Panc1 (cell line): ENCODE measurements at regions not wholly inside any gene's neighbourhood (a gene's known extent, or its start where the extent isn't known, plus 50 kb on each side); places are given as distances from the start of the nearest gene placed in this dataset.

Experiments used
- CTCF ChIP-seq: fragments of 450-650 bp; IDR thresholded peaks from 2 replicates; pipeline ENCODE4 v1.5.1; 2017; ENCODE audit warnings: mild to moderate bottlenecking
- SIN3A ChIP-seq: IDR thresholded peaks from 2 replicates; pipeline ENCODE4 v1.6.1; 2012; ENCODE audit warnings: low read depth, mild to moderate bottlenecking, low read length, moderate library complexity, borderline replicate concordance; ENCODE audit not compliant: insufficient read depth
- TCF7L2 ChIP-seq: IDR thresholded peaks from 2 replicates; pipeline ENCODE4 v1.6.1; 2011; ENCODE audit warnings: mild to moderate bottlenecking, low read depth, low read length, inconsistent platforms

DNA sequence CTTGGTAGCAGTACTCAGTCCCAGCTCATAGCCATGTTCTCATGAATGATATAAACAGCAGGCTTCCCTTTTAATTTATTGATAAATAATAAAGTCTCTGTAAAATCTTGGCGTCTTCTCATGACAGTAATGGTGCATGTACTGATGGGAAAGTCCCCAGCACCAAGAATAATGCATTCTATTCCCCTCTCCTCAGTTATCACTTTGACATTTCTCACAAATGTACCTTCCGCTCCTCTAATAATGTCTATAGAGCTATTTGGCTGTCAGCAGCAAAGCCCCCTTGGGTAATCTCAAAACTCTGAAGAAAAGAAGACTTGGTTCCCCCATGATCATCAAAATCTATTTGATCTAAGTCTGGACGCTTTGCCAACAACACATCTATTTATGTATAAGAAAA, 185.0 kb upstream of the SPTLC3 start:
- no peak for TF ChIP-seq CTCF
- TF ChIP-seq SIN3A = no peak
- no peak for TF ChIP-seq TCF7L2
